DMS 273 (cell line): ENCODE measurements at regions not wholly inside any gene's neighbourhood (a gene's known extent, or its start where the extent isn't known, plus 50 kb on each side); places are given as distances from the start of the nearest gene placed in this dataset.
"Not testable (repeated sequence)": the region's sequence is repeated elsewhere in the genome, so short reads cannot be mapped to it uniquely, and the experiment has no call there.

Experiments used
- DNase-seq: peaks from one replicate; lab custom pipeline; 2025; ENCODE audit not compliant: unreplicated experiment; lab: John Stamatoyannopoulos, UW

DNA sequence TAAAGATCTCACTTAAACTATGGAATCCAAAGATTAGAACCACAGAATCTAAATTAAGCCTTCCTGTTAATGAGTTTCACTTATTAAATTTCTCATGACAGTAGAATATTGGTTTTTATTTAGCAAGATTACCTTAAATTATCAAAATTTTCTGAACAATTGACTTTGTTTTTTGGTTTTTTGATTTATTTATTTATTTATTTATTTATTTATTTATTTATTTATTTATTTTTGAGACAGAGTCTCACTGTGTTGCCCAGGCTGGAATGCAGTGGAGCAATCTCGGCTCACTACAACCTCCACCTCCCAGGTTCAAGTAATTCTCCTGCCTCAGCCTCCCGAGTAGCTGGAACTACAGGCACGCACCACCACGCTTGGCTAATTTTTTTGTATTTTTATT, 538.6 kb downstream of the AMY1C start:
- DNase-seq = not testable (repeated sequence)

DNA sequence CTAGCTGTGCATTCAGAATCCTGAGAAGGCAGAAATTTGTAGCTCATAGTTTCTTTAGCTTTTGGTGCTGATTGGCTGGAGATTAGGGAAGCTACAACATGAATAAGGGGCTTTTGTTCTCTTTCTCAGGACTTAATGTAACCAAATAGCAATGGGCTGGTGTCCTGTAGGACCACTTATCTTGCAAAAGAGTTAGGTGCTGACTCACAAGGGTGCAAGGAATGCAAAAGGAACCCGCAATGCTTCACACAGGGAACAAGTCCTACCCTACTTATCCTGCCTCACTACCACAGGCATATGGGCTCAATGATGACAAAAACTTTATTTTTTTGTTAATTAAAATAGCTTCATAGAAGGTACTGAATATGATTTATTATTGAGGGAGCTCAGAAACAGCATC, 541.5 kb downstream of the AMY1C start:
- DNase-seq = no peak

DNA sequence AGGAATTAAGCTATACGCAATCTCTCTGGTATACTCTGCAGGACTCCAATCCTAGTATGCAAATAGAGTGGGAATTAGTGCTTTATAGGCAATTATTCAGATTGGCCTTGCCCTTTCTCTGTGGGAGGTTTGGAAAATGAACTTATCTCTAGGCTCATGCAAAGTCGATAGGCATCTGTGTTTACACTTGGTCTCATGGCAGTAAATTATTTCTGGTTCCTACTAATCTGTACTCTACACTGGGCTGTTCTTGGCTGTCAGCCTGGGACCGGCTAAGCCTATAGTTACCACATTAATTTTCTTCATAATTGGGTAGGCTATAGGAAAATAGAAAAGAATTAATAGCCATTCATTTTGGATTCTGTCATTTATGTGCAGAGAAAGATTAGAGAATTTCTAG, 544.6 kb downstream of the AMY1C start:
- no peak for DNase-seq

DNA sequence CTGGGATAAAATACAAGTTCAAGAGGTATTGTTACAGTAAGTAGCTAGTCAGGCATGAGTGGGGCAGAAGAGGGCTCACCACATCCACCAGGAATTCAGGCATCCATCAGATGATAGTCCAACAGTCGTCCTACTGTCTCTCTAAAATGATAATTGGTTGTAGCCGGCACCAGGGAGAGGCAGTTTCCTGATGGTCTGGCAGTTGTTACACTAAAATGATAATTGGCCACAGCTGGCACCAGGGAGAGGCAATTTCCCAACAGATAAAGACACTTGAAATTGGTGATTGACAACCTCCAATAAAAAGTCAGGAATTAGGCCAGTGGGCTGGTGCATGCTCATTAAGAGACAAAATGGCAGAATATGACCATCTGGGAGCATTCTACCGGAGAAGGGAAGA, 545.8 kb downstream of the AMY1C start:
- no peak for DNase-seq

DNA sequence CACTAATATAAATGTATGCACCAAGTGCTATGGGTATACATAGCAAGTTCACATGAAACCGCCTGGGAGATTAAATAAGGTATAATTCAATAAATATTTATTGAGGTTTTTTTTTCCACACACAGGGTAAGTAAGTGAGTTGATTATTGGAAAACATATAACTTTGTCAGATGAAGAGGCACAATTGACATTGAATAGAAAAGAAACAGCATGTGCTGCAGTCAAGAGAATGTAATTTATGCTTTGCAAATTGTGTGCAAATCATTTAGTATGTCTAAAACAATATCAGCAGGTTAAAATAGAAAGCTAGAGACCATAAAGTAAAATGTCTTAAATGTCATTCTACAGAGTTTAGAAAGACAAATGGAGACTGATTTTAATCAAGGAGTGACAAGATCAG, 560.0 kb downstream of the AMY1C start:
- DNase-seq = no peak

DNA sequence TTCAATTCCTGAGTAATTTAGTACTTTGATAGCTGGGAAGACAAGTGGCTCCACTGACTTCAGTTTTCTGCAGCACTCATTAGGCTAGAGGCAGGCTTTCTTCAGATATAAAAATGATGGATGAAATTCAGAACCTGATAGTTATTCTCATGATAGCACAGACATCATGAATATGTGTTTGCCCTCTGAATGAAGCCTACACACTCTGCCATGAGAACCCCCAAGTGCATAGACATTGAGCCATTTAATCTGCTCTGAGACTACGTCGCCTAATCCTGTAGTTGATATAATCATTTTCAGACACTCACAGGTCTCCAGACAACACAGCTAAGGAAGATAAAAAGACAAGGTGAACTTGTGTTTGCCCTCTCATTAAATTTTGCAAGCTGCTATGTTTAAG, 566.1 kb downstream of the AMY1C start:
- DNase-seq = no peak

DNA sequence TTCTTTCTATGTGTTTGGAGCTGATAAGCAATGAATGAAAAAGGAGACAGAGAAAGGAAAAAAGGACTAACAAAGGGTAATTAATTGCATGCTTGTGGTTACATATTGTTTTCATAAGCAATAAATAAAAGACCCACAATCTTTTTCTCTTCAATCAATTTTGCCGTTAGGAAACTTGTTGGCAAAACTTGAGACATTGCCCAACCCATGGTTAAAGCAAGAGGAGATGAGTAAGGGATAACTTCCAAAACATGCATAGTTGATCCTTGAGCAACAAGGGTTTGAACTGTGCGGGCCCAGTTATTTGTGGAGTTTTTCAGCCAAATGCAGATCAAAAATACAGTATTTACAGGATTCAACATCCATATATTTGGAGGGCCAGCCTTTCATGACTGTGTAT, 572.4 kb downstream of the AMY1C start:
- DNase-seq = no peak

DNA sequence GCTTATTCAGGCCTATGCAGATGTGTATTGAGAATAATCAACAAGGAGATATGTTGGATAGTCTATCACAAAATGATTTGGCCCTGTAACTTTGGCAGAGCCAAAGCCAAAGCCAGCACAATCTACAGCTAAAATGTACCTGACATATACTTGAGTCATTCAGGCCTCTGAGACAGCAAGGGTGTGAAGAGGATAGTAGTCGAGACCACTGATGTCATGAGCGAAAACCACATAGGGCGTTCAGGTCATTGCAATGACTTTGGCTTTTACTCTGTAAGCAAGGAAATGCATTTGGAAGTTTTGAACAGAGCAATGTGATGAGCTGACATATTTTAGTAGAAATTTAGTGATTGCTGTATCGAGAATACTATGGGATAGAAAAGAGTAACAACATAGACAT, 579.6 kb downstream of the AMY1C start:
- no peak for DNase-seq

DNA sequence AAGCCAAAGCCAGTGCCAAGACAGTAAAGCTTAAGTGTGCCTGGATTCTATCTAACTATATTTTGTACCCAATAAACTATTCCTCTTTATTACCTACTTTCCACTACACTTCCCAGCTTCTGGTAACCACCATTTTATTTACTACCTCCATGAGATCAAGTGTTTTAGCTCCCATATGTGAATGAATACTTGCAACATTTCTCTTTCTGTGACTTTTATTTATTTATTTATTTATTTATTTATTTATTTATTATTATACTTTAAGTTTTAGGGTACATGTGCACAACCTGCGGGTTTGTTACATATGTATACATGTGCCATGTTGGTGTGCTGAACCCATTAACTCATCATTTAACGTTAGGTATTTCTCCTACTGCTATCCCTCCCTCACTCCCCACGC, 582.1 kb downstream of the AMY1C start:
- no peak for DNase-seq

DNA sequence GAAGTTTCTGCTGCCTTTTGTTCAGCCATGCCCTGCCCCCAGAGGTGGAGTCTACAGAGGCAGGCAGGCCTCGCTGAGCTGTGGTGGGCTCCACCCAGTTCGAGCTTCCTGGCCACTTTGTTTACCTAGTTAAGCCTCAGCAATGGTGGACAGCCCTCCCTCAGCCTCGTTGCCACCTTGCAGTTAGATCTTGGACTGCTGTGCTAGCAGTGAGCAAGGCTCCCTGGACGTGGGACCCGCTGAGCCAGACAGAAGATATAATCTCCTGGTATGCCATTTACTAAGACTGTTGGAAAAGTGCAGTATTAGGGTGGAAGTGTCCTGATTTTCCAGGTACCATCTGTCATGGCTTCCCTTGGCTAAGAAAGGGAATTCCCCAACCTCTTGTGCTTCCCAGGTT, 588.2 kb downstream of the AMY1C start:
- DNase-seq = not testable (repeated sequence)

DNA sequence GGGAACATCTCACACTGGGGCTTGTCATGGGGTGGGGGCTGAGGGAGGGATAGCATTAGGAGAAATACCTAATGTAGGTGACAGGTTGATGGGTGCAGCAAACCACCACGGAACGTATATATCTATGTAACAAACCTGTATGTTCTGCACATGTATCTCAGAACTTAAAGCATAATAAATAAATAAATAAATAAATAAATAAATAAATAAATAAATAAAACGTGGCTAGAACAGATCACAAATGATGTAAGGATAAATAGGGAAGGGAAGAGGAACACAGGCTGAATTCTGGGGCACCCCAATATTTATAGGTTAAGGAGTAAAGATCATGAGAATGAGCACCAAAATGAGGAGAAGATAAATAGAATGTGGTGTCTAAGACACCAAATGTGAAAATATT, 592.2 kb downstream of the AMY1C start:
- no peak for DNase-seq

DNA sequence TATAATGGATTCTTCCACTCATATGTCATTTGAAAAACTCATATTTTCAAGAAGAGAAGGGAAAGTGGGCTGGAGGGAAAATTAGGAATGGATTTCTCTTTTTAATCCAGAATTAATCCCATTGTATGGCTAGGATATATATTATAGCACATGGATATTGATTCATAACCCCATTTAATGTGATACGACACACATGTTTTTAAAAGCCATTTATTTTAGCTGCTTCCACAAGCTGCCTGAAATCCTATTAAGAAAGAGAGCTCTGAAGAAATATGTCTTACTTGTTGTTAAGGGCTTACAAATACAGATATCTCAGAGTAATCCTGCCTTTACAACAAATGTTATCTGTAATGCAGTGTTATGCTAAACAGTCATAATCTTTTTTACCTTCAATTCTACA, 598.6 kb downstream of the AMY1C start:
- DNase-seq = no peak

DNA sequence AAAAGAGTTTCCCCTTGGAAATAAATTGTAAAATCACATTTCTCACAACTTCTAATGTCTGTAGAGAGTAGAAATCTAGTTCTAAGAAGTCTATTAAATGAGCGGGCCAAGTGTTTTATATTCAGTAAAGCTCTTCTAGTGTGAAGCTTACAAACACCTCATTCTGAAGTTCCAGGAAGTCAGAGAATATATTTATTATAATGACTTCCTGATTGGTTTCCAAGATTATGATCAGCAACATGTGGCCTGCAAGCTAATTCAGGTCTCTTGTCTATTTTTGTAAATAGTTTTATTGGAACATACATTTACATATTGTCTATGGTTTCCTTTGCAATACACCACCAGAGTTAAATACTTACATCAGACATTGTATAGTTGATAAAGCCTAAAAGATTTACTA, 603.9 kb downstream of the AMY1C start:
- no peak for DNase-seq

DNA sequence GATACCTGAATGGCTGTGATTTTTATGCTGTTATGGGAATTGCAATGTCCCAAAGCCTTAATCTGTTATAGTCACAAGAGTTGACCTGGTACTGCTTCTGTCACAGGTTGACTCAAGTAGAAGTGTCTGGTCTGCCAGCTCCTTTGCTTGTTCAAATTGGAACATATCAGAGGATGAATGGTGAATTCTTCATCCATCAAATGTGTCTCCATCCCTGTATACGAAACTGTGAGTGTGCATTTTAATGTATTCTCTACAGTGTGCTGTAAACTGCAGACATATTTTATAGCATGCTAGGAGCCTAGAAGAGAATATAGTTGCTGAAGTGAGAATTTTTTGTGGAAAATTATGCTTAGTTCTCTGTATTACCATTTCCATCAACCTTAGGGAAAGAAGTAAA, 608.4 kb downstream of the AMY1C start:
- no peak for DNase-seq

DNA sequence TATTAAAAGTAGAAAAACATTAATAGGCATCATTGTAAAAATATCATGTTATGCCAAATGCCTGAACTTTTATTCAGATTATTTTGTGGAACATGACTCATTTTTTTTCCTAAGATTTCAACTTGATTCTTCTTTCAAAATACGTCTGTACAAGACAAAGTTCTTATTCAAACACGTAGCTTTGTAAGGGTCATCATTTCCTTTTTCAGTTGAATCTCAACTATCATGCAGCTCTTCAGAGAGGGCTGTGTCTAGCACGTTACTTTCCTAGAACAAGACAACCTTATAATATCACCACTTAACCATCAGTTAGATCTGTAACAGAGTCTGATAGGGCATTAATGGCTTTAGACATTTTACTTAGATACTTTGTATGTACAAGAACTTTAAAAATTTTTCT, 608.9 kb downstream of the AMY1C start:
- no peak for DNase-seq

DNA sequence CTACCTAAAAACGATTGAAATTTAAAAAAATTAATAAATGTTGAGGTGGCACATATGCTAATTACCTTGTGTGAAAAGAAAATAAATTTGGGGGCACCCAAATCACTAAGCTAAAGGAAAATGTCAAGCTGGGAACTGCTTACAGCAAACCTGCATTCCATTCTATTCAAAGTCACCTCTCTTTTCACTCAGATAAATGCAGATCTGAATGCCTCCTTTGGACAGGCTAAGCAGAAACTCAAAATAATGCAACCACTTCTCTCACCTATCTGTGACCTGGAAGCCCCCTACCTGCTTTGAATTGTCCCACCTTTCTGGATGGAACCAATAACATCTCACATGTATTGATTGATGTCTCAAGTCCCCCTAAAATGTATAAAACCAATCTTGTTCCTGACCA, 628.7 kb downstream of the AMY1C start:
- DNase-seq = no peak

DNA sequence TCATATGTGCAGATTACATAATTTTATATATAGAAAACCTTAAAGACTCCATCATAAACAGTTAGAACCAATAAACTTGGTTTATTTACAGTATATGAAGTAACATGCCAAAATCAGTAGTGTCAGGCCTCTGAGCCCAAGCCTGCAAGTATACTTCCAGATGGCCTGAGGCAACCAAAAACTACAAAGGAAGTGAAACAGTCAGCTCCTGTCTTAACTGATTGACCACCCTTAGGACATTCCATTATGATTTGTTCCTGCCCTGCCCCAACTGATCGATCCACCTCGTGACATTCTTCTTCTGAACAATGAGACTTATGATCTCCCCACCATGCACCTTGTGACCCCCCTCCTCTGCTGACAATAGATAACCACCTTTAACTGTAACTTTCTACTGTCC, 630.3 kb downstream of the AMY1C start:
- DNase-seq = no peak

DNA sequence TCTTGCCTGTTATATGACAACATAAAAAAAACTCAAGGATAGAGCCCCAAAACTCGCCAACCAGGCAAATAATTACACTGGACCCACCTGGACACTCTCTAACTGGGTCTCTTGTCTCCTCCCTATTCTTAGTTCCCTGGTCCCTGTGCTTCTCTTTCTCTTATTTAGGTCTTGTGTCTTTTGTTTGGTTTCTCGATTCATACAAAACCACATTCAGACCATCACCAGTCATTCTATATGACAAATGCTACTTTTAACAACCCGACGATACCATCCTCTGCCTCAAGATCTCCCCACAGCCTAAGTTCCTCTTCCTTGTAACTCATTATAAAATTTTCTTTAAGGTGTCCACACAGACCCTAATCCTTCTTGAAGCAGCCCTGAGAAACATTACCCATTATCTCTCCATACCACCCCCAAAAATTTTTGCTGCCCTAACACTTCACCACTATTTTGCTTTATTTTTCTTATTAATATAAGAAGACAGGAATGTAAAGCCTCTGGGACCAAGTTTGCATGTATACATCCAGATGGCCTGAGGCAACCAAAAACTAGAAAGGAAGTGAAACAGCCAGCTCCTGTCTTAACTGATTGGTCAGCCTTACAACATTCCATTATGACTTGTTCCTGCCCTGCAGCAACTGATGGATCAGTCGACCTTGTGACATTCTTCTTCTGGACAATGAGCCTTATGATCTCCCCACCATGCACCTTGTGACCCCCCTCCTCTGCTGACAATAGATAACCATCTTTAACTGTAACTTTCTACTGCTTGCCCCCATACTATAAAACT, 638.2 kb downstream of the AMY1C start:
- DNase-seq = no peak

DNA sequence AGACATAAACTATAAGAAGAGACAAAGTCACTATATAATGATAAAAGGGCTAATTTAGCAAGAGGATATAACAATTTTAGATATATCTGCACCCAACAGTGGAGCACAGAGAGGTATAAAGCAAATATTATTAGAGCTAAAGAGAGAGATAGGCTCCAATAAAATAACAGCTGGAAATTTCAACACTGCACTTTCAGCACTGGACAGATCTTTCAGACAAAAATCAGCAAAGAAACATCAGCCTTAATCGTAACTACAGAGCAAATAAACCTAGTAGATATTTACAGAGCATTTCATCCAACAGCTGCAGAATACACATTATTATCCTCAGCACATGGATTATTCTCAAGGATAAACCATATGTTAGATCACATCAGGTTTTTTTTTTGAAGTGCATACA, 642.9 kb downstream of the AMY1C start:
- DNase-seq = no peak

DNA sequence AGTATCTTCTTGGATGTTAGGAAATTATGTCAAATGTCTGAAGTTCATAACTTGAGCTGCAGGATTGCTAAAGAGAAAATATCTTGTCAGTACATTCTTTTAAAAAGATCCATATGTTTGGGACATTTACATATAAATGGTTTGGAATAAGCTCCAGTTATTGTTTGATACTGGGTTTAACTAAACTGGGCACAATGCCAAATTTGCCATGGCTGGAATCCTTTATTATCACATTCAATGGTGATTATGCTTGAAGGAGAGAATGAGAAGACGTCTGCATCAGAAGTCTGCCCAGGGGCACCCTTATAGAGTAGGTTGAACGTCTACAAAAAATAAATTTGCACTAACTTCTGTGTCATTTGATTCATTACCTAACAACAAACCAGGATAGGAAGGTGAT, 652.5 kb downstream of the AMY1C start:
- DNase-seq = no peak

DNA sequence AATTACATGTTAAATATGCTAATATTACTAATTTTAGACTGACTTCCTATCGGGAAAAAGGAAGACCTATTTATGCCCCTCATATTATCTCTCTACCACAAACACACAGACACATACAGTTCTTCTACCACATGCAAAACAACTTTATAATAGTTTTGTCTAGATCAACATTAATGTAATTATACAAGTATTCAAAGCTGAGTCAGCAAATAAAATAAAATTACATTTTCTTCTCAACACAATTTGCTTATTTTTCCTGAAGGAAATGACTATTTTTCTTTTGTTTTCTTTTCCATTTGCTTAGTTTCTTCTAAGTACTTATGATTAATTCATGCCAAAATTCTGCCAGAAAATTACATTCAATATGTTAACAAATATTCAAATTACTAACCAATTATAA, 654.2 kb downstream of the AMY1C start:
- DNase-seq = no peak

DNA sequence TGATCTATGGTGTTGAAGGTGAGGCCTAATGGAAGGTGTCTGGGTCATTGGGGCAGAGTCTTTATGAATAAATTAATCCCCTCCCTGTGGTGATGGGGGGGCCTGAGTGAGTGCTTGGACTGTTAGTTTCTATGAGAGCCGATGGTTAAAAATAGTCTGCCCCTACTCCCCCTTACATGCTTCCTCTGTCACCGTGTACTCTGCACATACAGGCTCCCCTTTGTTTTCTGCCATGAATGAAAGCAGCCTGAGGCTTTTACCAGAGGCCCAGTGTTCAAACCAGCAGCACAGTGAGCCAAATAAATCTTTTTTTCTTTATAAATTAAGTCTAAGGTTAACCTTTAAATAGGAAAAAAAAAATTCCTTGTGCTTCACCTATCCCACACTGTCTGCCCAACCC, 657.0 kb downstream of the AMY1C start:
- no peak for DNase-seq

DNA sequence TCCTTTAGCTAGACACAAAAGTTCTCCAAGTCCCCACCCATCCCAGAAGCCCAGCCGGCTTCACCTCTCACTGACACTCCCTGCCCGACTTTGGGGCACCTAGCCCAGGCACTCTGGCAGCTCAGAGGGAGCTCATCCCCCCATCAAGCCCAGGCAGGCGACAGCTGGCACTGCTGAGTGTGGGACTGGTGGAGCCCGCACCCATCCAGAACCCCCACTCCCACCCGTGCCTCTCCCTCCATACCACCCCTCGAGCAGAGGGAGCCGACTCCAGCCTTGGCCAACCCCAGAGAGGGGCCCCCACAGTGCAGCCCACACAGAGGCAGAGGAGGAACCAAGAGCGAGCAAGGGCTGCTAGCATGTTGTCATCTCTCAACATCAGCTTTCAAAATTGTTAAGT, 658.6 kb downstream of the AMY1C start:
- no peak for DNase-seq
